Stimulated activated CD4-positive, alpha-beta T cell treated with anti-CD3 and anti-CD28 coated beads, Interleukin-2, amount 100 ng/mL, for 24 hours (primary cell): ENCODE measurements at regions not wholly inside any gene's neighbourhood (a gene's known extent, or its start where the extent isn't known, plus 50 kb on each side); places are given as distances from the start of the nearest gene placed in this dataset.

Experiments used
- DNase-seq, 2 donors: peaks; one replicate each; pipeline ENCODE4 v3.0.0-alpha.2; 2020

DNA sequence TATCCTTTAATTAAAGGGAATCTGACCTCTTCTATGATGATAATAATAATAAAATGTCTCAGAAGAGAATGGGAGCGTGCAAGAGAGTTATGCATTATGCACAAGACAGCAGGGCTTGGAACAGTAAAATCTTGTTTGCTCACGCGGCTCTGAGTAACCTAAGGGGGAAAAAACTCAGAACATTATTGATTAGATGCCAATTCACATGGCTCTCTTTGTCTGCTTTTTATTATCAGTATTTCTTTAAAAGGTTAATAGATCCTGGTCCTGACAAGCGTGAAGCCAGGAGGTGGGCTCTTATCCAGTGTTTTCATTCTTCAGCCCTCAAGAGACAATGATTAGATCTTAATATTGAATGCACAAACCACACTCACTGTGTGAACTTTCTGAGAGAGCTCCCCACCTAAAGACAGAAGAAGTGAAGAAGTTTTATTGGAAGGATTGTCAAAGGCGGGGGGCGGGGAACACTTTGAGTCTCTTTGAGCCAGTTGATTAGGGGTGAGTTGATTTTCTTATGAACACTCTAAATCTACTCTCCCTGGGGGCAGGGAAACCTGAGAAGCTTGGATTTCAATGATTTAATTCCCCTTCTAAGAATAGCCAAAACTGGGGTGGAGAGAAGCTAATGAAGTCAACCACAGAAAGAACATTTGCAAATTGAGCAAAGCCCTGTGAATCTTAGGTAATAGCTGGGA, 127.5 kb upstream of the CTAGE1 start:
- no peak for DNase-seq

DNA sequence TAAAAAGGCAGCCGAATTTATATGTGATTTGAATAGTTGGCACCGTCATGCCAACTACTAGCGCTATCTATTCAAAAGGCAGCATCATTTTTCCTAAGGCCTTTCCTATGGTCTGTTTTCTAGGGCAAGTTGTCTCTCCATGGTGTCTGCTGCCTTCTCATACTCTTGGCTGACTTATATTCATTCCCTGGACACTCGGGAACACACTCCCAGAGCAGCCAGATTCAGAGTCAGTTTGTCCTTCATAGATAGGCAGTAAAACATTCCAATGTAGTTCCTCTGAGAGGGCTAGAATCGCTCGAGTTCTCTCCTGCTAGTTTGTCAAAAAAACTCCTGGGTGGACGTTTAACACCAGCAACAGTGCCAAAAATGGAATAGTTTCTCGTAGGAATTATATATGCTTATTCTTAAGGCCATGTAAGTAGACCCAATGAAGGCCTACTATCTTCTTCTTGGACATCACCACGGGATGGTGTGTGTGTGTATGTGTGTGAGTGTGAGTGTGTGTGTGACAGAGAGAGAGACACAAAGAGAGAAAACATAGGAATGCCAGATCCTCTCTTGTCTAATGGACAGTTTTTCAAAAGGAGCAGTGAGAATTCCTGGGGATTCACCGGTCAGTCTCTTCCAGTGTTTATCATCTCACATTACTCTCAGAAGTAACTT, 129.3 kb upstream of the CTAGE1 start:
- DNase-seq, result no peak

DNA sequence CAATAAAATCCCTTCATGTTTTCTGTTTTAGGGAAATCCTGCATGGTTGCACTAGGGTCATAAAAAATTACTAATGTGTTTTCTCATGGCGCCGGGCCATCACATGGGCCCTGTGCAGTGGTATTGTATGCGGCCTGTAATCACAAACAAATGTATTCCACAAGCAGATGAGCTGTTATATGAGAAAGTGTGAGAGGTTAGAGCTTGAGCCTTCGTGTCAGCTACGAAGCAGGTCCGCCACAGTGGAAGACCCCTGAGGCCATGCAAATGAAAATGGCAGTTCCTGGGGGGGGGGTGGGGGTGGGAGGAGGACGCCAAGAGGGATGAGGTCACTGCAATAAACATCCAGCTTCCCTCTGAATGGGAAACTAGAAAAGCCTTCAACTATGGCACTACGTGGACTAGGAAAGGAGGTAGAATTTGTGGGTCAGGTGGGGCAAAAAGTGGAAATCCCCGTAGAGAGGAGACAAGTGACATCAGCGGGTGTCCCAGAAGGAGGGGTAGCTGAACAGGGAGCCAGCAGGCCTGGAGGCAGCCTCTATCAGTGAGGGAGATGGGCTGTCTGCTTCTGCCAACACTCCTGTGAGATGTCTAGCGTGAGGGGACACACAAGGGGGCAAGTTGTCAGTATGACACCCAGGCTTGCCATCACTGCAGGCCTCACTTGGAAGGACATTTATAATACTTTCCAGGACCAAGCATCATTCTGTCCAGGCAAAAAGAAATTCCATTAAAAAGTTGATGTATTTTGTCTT, 130.3 kb upstream of the CTAGE1 start:
- no peak for DNase-seq

DNA sequence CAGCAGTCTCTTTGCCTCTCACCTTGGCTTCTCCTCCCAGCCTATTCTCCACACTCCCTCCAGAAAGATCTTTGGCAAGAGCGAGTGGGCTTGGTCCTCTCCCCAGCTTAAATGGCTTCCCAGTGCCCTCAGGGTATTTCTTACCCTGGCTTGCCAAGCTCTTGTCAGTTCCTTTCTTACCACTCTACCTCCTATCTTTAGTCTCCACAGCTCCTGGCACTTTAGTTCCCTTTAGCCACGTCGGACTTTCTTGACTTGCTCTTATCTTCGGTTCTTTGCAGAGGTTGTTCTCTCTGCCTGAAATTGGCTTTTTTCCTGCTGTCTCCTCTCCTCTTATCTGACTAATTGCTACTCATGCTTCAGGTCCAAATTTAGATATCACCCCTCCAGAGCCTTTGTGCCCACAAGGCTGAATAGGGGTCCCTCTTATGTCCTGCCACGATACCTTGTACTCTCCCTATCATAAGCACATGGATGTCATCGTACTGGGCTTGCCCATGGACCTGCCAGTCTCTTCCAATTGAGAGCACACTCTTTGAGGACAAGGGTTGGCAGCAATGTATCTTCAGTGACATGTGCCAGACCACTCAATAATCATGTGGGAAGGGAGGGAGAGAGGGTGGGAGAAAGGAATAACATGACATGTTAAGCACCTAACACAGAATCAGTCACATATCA, 131.7 kb upstream of the CTAGE1 start:
- DNase-seq, result no peak

DNA sequence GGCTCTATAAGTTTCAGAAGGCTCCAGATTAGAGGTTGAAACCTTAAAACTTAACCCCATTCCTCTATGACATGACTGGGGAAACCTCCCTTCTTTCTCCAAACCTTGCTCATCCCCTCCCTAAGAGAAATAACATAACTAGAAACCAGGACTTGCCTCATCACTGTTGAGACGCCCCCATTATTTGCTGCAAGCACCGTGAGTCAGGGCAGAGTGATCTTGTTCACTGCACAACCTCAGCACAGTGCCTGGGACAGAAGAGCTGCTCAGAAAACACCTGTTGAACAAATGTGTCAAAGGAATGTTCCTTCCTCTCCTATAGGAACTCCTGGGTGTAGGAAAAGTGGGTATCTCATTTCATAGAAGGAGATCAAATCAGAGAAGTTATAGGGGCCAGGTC, 132.7 kb upstream of the CTAGE1 start:
- no peak for DNase-seq

DNA sequence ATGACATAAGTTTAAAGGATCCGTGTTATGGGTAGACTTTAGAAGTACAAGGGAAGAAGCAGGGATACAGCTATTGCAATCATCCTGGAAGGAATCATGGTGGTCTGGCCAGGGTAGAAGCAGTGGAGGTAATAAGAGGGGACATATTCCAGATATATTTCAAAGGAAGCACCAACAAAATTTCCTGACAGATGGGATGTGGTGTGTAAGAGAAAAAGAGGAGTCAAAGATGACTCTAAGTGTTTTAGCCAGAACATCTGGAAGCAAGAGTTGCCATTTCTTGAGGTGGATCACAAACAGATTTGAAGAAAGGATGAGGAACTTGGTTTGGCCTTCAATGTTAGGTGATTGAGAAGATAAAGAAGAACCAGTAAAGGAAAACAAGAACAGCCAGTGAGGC, 133.1 kb upstream of the CTAGE1 start:
- no peak for DNase-seq

DNA sequence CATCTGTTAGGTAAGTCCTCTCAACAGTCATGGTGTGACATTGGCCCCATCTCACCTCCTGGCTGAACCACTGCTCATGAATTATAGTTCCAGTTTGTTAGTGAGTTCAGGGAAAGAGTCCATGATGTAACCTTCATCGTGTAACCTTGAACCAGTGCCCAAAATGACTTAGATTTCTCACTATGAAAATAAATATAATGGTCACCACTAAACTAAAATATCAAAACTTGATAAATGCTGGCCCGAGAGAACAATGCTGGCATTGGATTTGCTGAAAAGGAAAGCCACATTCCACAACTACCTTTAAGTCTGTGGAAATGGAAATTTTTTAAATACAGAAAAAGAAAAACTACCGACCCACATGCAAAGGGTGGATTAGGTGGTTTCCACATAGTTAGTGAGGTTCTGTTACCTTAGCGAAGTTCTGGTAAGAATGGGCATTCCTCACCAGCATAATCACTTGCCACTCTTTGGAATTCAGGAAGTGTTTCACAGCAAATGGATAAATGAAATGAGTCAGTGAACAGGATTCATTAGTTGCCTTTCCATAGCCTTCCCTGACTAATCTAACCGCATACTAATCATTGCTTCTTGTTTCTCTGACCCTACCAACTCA, 133.9 kb upstream of the CTAGE1 start:
- no peak for DNase-seq

DNA sequence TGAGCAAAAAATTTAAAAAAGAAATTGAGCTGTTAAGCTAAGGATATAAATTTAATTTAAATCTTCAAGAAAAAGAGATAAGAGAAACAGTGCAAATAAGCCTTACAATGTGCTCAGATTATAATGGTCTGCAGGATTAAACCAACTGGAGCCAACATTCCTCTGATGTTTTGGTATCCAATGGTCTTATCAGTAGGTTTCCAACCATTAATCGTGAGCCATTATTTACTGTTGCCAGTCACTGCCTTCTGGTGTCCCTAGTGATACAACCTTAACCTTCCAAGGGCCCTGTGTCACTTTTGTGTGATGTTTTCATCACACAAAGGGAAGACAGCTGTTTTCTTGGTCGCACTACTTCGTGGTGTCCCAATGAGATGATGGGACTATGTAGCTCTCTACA, 134.5 kb upstream of the CTAGE1 start:
- DNase-seq, result no peak

DNA sequence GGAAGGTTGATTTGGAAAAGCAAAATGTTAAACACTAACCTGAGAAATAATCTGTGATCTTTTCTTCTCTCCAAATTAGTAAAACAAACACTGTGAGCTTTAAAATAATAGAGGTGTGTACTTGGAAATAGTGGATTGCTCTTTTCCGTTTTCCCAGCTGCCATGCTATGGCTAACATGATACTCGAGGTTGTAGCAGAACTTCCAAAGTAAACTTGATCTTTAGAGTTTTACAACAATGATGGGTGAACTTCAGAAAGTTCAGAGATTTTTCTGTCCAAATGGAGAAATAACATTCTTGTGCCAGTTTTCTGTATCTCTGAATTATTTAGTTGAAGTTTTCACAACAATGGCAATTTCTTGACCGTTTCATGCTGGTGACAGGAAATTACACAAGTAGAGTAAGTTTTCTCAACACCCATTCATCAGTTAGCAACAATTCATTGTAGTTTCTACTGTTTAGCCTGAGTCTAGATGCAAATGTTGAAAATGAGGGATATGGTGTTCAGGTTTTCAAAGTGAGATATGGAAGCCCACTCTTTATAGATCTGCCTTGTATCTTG, 135.3 kb upstream of the CTAGE1 start:
- DNase-seq, result no peak

DNA sequence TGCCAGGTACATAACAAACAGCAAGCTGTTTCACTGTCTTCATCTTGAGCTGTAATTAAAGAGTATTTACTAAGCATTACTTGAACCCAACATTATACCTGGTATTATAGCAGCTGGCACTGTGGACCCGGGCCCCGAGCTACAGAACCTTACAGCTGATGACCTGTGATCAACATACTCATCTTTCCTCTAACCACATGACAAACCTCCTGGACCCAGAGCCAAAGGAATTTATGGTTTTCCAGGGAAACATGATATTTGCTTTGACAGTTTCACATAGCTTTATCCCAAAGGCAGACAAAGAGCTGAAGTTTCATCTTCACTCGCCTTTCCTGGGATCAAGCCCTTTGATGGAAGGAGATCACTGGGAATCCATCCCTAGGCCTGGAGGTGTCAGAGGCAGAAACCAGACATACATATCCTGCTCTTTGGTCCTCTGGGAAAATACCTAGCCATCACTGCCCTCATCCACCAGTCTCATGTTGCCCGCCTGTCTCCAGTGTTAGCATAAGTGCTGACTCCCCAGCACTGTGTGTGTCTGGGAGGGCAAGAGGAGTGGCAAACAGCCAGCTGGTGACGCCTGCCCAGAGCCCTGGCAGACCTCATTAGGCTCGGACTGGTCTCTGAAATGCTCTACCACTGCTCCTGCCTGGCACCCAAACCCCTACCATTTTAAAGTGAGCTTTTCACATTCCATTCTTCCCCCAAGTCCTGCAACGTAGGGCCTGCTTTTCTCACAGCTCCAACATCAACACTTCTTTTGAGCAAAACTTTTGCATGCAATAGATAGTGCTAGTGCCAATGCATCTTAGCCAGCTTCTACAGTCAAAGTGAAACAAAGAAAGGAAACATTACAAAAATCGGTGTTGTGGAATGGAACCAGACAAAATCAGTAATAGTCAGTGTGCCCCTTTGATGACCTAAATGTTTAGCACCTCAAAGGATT, 138.8 kb upstream of the CTAGE1 start:
- DNase-seq, result no peak

DNA sequence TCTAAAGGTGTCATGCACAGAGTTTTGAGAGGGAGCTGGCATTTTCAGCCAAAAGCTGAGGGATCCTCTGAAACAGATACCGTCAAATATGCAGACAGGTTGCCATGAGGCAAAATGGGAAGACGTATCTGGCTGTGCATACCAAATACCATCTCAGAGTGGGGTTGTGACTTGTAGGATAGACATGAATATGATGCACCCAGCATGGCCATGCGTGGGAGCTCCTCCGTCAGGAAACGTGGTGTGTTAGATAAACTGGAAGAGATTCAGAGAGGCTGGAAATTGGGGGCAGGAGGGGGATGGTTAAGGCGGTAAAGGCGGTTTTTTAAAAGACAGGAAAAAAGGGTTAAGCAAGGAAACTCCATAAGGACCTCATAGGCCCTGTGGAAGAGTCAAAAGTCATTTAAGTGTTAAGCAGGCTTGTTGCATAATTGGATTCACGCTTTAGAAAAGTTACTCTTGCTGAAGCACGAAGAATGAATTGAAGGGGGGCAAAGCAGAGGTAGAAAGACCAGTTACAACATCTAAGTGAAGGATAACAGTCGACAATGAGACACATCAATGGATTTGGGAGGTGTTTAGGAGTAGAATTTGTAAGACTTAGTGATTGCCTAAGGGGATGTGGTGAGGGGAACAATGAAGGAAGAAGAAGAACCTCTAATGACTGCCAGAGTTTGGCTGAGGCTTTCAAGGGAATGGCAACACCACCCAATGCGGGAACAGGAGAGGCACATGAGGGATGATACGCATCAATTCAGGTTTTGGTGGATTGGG, 139.6 kb upstream of the CTAGE1 start:
- no peak for DNase-seq

DNA sequence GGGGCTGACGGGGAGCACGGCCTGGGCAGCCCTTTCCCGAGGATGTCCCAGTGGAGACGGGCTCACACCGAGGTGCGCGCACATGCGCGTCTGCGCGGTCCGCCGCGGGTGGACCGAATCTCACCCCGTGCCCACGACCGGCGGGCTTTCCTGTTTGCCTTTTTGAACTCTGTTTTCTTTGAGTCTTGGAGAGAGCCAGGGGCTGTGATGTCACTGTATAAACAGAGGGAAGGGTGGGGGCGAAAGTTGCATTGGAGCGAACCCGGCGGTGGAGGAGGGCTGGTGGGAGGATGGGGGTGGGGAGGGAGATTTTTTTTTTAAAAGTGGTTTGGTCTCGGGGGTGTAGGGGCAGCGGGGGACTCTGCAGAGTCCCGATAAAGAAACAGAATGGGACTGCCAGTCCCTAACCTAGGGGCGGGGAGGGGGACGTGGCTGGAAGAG, 141.2 kb upstream of the CTAGE1 start:
- DNase-seq, result no peak

DNA sequence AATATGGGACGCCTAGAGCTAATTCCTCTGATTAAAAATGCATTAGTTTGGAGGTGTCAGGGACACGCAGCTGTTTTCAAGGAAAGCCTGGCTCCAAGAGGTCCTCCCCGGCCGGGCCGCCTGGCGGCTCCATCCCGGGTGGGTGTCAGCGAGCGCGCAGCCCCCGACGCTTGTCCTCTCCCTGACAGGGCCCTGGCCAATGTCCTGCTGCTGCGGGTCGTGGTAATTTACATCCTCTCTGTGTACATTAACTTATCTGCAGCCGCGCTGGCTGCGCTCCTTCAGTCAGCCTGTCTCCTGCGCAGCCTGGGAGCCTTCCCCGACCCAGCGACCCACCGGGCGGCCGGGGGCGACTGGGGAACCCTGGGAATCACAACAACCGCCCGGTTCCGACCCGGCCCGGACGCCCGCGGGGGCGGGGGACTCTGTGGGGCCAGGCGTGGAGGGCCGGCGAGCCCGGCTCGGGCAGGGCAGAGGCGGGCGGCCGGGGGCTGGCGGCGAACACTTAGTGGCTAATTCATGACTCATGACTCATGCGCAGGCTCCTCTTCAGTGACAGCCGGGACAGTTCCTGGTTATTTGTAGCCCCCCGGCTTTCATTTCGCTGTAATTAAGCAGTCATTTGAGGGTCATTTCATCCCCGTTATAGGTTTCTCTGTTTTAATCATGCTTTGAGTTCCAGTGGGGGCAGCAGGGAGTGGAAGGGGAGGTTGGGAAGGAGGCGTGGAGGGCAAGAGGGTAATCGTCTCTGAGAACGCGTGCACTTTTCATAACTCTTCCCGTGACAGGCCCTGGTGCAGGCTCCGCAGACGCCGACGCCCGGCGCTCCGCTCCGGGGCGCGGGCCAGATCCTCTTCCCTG, 141.9 kb upstream of the CTAGE1 start:
- DNase-seq, result no peak

DNA sequence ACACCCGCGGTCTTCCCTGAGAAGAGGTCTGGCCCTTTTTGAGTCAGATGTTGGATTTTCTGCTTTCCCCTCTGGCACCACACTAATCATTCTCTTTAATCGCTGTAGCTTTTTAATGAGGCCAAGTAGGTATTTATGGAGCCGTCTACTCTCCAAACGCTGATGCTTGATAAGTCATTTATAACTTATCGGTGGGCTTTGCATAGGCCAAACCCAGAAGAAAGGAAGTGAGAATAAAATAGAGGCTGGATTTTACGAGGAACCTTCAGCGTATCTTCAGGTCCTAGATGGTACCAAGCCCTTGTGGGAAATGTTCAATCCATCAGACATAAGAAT, 142.5 kb upstream of the CTAGE1 start:
- no peak for DNase-seq

DNA sequence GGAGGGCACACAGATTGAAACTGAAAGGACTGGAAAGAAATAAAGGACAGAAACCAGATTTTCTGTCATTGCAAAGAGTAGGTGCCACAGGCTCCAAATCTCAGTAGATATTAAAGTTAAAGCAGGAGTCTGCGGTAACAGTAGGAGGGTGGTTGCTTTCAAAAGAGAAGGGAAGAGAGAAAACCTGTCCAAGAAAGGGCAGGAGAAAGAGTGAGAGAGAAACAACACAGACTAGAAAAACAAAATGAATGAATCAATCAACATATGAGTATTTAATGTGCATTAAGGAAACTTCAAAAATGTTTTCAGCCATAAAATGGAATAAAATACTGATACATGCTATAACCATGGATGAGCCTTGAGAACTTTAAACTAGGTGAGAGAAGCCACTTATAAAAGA, 143.1 kb upstream of the CTAGE1 start:
- DNase-seq, result no peak

DNA sequence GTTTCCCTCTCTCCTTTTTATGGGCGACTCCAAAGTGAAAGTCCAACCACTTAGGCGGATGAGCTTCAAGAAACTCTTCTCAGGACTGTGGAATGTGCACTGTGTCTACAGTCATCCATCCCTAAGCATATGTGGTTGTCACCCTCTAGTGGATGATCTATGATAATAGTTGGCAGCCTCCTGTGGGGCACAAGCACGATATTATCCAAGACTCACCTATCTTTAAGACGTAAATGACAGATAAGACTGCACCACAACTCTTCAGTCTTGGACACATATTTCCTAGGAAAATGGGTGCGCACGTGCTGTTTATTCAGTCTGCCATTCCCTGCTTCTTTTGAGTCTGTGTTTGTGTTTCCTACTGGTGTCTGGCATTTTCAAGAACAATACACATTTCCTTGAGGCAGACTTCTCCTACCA, 145.5 kb upstream of the CTAGE1 start:
- no peak for DNase-seq

DNA sequence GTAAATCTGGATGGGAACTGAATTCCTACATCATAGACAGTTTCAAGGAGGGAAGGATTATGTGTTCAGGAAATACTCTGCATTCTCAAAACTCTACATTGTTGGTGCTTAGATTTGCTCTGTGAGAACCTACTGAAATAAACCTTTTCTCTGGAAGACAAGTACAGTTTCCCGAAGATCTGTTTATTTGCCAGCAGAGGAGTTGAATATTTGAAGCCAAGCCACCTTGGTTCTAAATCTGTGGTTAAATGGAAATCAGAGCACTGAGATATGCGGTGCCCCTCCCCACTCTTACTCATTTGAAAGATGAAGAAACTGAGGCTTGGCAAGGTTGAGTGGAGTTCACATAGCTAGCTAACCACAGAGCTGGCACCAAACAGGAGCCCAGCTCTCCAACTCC, 146.3 kb upstream of the CTAGE1 start:
- no peak for DNase-seq

DNA sequence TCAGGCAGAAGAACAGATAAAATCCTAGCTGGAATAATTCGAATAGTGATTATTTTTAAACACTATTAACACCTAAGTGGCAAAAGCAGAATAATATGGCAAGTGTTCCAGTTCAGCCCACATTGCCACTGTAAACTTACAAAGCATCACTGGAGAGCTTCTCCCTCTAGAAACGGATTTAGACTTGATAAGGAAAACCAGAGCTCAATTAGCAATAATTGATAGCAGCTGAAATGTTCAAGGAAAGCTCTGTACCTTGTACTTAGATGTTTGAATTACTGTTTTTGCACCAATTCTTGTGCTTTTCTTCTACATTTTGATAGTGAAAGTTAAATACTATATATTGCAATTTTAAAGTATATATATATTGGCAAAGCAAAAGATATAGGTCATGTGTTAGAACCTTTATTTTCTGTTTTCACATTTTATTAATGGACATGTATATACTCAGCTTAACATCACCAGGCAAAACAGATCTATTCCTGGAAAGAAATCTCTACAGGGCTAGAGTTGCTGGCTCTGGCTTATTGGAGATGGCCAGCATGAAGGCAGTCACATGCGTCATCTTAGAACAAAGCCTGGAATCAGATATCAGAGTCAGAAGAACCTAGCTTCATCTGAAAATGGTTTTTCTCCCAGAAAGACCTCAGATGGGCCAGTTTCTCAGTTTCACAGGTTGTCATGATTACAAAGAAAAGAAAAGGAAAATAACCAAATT, 149.1 kb upstream of the CTAGE1 start:
- no peak for DNase-seq

DNA sequence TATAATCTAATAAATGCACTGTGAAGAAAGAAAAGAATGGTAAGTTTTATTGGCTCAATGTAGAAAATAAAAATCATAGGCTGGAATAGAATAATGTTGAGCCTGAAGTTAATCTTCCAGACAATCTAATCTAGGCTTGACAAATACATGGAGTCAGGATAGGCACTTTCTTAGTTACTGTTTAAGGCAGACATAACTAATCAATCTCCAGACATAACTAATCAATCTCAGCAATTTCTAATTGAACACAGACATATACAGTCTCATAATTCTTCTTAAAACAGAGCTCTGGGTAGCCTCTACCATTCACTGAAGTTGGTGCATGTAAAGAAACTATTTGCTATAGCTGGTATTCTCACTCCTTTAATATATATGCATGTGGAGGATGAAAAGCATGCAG, 150.1 kb upstream of the CTAGE1 start:
- no peak for DNase-seq
